Activated CD4-positive, alpha-beta T cell treated with anti-CD3 and anti-CD28 coated beads, Interleukin-10, Interleukin-2, amounts not matched to agents 100 ng/mL and 50 ng/mL, durations not matched to agents 16 hours and 8 hours (primary cell): ENCODE measurements at regions not wholly inside any gene's neighbourhood (a gene's known extent, or its start where the extent isn't known, plus 50 kb on each side); places are given as distances from the start of the nearest gene placed in this dataset.
A peak's percentile ranks its signal among the peaks of the same experiment; 100 is the strongest.

ENCODE experiments used
- DNase-seq: peaks from one replicate; pipeline ENCODE4 v3.0.0-alpha.2; 2020

GRCh38 chr3:111244760-111245159, 173.1 kb downstream of the NECTIN3 start:
- DNase-seq, result no peak

- DNase-seq, result no peak
Measured at GRCh38 chr3:111246967-111247760, 175.5 kb downstream of the NECTIN3 start.

- DNase-seq, result no peak
Measured at GRCh38 chr3:111248406-111248805, 176.8 kb downstream of the NECTIN3 start.

GRCh38 chr3:111249421-111249820, 177.8 kb downstream of the NECTIN3 start:
- DNase-seq, result no peak

DNA sequence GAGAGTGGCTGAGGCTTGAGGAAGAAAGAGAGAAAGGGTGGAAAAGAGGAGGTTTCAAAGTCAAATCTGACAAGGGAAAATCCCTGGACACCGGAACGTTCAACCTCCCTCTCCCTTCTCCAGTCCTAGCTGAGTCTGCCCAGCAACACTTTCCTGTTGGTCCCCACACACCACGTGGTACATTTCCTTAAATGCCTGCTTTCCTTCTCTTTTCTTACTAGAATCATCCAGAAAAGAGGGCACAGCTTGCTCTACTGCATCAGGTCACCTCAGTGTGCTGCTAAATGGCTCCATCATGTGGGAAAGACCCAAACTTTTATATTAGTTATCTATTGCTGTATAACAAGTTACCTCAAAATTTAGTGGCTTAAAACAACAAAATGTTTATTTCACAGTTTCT, 181.2 kb downstream of the NECTIN3 start:
- DNase-seq, result no peak

DNA sequence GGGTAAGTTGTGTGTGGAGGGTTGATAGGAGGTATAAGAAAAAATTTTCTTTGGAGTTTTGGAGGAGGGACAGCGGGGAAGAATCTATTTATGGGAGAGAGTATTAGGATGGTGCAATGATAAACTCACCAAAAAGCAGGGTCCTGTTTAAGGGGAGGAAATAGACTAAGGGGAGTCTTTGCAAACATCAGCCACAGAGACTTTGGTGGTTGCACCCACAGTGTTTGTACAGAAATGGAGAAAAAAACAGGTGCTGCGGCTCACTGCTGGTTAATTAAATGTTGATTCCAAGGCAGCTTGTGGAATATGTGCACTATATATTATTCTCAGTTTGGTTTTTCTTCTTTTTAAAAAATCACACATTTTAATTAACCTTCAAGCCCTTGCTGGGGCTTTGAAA, 182.1 kb downstream of the NECTIN3 start:
- no peak for DNase-seq

GRCh38 chr3:111260878-111261277, 189.3 kb downstream of the NECTIN3 start:
- DNase-seq, result peak; percentile 57

GRCh38 chr3:111269777-111270176, 198.2 kb downstream of the NECTIN3 start:
- no peak for DNase-seq

- no peak for DNase-seq
Measured at GRCh38 chr3:111277226-111277625, 205.6 kb downstream of the NECTIN3 start.

- no peak for DNase-seq
Measured at GRCh38 chr3:111278959-111279358, 207.3 kb downstream of the NECTIN3 start.

DNA sequence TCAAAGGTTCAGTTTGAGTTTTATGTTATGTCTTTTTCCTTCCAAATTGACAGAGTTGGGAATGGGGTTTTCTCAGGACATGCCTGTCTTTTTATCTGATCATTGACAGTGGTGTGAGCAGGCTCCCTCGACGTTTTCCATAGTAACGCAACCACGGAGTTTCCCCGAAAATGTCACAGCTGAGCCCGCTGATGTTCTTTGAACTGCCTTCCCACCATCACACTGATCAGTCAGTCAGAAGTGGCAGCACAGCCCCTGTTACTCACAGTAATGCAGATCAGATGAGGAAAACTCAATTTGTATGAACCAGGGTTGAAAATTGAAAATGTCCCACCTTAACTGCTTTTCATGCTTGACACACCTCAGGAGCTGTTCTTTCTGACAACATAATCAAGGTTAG, 210.4 kb downstream of the NECTIN3 start:
- no peak for DNase-seq

- DNase-seq, result no peak
Measured at GRCh38 chr3:111283165-111283564, 211.5 kb downstream of the NECTIN3 start.

- DNase-seq, result no peak
Measured at GRCh38 chr3:111284503-111285183, 213.0 kb downstream of the NECTIN3 start.

DNA sequence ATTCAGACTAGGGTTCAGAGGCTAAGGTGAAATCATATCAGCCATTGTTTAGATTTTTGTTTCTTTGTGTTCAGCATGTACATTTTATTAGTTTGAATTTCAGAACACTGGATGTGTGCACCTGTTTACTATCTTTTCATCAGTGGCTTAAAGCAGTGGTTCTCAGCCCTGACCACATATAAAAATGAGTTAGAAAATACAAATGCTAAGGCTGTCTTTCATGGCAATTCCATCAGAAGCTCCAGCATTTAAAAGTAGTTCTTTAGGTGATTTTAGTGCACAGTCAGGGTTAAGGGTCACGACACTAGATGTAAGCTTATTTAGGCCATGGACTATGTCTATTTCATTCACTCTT, 213.5 kb downstream of the NECTIN3 start:
- DNase-seq, result no peak

GRCh38 chr3:111285694-111286093, 214.1 kb downstream of the NECTIN3 start:
- DNase-seq, result no peak

DNA sequence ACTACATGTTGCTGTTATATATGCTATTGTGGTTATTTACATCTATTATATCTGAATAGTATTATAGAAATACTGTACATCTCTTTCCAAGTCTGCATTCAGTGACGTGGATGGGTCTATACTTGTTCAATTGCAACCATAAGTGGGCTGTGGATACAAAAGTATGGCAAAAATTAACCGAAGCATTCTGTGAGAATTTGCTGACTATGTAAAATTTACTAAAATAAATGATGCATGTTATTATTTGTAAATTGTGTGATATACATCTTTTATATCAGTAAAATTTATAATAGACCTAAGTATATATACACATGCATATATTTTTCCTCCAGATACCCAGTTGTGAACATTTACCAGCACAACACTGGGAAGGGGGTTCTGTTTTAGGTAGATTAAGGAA, 215.1 kb downstream of the NECTIN3 start:
- DNase-seq, result no peak

DNA sequence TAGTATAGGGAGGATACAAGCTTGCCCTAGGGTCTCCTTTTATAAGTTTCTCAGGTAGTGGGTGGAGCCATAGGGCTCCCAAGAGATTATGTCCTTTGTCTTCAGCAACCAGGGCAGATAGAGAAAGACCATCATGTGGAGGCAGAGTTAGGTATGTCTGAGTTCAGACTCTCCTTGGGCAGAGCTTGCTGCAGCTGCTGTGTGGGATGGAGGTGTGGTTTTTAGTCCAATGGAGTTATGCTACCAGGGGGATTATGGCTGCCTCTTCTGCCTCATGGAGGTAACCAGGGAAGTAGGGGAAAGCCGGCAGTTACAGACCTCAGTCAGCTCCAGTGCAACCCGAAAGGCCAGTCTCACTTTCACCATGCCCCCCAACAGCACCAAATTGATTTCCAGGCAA, 220.5 kb downstream of the NECTIN3 start:
- DNase-seq, result no peak

- DNase-seq, result no peak
Measured at GRCh38 chr3:111299192-111299615, 227.6 kb downstream of the NECTIN3 start.

GRCh38 chr3:111301238-111301798, 229.7 kb downstream of the NECTIN3 start:
- DNase-seq, result no peak

GRCh38 chr3:111302063-111302462, 230.4 kb downstream of the NECTIN3 start:
- no peak for DNase-seq

GRCh38 chr3:111303760-111304159, 232.1 kb downstream of the NECTIN3 start:
- DNase-seq, result peak; percentile 28

DNA sequence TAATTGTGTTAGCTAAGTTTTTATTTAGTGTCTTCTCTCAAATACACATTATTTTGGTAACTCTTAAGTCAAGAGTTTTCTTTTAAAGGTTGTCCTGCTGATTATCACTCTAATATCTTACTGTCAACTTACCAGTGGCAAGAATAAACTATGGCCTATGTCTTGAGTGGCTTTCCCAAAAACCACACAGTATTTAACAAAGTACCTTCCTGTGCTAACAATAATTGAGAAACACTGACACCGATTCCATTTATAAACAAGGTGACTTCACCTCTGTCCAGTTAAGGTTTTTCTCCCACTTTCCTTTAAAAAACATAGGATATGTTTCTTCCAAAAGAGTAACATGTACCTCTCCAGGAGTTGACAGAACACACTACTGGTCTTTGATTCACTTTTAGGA, 234.3 kb upstream of the CD96 start:
- DNase-seq, result no peak

DNA sequence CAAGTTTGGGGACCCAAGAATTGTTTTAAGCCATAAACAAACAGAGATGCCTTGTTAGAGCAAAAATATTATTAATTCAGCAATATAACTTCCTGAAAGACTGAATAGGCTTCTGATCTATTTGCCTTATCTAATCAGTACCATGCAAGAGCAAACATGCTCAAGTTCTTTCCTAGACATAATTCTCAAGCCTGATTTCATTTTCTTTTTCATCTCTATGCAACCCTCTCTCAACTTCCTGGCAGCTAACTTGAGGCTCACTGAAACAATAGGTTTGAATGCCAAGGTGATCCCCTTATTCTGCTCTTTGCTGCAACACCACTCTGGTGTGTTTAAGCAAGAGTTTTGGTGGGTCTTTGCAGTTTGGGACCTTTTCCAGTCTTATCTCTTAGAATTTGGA, 230.9 kb upstream of the CD96 start:
- DNase-seq, result no peak

DNA sequence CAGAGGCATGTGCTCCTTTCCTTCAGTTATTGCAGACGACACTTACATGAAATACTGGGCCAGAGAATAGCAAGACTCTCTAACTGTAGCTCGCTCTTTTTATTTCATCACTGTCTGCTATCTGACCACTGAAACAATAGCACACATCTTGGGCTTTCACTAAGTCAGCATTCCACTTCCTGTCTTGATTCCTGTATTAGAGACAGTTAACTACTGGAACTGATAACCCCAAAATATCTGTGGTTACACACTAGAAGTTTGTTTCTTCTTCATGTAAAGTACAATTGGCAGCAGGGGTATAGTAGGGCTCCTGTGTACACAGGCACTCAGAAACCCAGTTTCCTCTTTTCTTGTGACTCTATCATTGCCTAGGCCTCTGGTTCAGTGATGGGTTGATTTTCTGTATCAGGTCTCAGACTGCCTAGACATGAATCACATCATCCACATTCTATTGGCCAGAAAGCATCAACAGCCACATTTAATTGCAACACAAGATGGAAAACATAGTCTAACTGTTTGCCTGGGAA, 230.2 kb upstream of the CD96 start:
- DNase-seq, result peak; percentile 79
